Upper lobe of right lung (tissue), 1 donor: ENCODE measurements at regions not wholly inside any gene's neighbourhood (a gene's known extent, or its start where the extent isn't known, plus 50 kb on each side); places are given as distances from the start of the nearest gene placed in this dataset.

Source experiments
- ATAC-seq: fragments of 200-7000 bp; cut with Tn5 transposase; one replicate; pipeline ENCODE4 v1.9.1; 2020; ENCODE audit warnings: mild to moderate bottlenecking, moderate library complexity
- DNase-seq: peaks from one replicate; pipeline ENCODE4 v3.0.0-alpha.2; 2020
- H3K27ac ChIP-seq: fragments of 200-600 bp; one replicate; pipeline ENCODE4 v1.8.0; 2022
- H3K27me3 ChIP-seq: fragments of 200-600 bp; one replicate; pipeline ENCODE4 v1.8.0; 2022; ENCODE audit warnings: mild to moderate bottlenecking
- H3K36me3 ChIP-seq: fragments of 200-600 bp; one replicate; pipeline ENCODE4 v1.8.0; 2022
- H3K4me1 ChIP-seq: fragments of 200-600 bp; one replicate; pipeline ENCODE4 v1.8.0; 2022
- H3K4me3 ChIP-seq: fragments of 200-600 bp; one replicate; pipeline ENCODE4 v1.8.0; 2022; ENCODE audit warnings: mild to moderate bottlenecking
- H3K9me3 ChIP-seq: fragments of 200-600 bp; one replicate; pipeline ENCODE4 v1.8.0; 2022
- CTCF ChIP-seq: fragments of 200-600 bp; IDR thresholded peaks from one replicate; pipeline ENCODE4 v1.8.0; 2022; ENCODE audit warnings: antibody characterized with exemption
- intact Hi-C: fragments of 100-400 bp; cut with DNase I; formaldehyde crosslinking; loops from one replicate; pipeline ENCODE4 v1.11.0; 2022
- donor health status: DM: no; HTN: yes; CAD: no; lungs with severe emphysema.

- Histone ChIP-seq H3K9me3 (no peaks in the 10 kb centered on the region), H3K36me3 (no peaks in the 10 kb centered on the region), H3K4me3 (no peak overlapping the region), H3K27me3 (no peaks in the 10 kb centered on the region), H3K4me1 (peaks cover 12% of the 10 kb centered on the region), H3K27ac (peak overlapping the region; percentile 36)
- intact Hi-C loops, result no loop called here
- DNase-seq (no peak), ATAC-seq (no peak)
- peak; percentile 32 for TF ChIP-seq CTCF
These were observed 122.8 kb upstream of the STC2 start for GRCh38 chr5:173451031-173451430.

GRCh38 chr5:173450188-173450587 lies 122.0 kb upstream of the STC2 start:
- H3K4me1 ChIP-seq, result peaks cover 12% of the 10 kb centered on the region
- no peak for DNase-seq
- no peaks in the 10 kb centered on the region for H3K9me3 ChIP-seq
- ATAC-seq, result no peak
- no peak for TF ChIP-seq CTCF
- no peak overlapping the region for H3K27ac ChIP-seq
- H3K27me3 ChIP-seq, result no peaks in the 10 kb centered on the region
- no peaks in the 10 kb centered on the region for H3K36me3 ChIP-seq
- H3K4me3 ChIP-seq, result no peak overlapping the region
- intact Hi-C loops, result no loop called here

GRCh38 chr5:173448856-173449255 lies 120.6 kb upstream of the STC2 start:
- ATAC-seq (no peak), DNase-seq (no peak)
- Histone ChIP-seq H3K27me3 (no peaks in the 10 kb centered on the region), H3K4me1 (peaks cover 12% of the 10 kb centered on the region), H3K27ac (no peak overlapping the region), H3K9me3 (no peaks in the 10 kb centered on the region), H3K4me3 (no peak overlapping the region), H3K36me3 (no peaks in the 10 kb centered on the region)
- intact Hi-C loops, result no loop called here
- no peak for TF ChIP-seq CTCF

- no peak for TF ChIP-seq CTCF
- DNase-seq (no peak), ATAC-seq (no peak)
- no peaks in the 10 kb centered on the region for H3K36me3 ChIP-seq
- intact Hi-C loops, result no loop called here
- H3K27me3 ChIP-seq, result no peaks in the 10 kb centered on the region
- no peaks in the 10 kb centered on the region for H3K4me1 ChIP-seq
- H3K9me3 ChIP-seq, result no peaks in the 10 kb centered on the region
- no peak overlapping the region for H3K4me3 ChIP-seq
- no peak overlapping the region for H3K27ac ChIP-seq
These were observed 115.8 kb upstream of the STC2 start for GRCh38 chr5:173443971-173444370.

GRCh38 chr5:173441053-173441628 lies 112.9 kb upstream of the STC2 start:
- no peak for TF ChIP-seq CTCF
- no peak for ATAC-seq
- intact Hi-C loops, result no loop called here

GRCh38 chr5:173438951-173439350 lies 110.7 kb upstream of the STC2 start:
- Histone ChIP-seq H3K4me1 (no peaks in the 10 kb centered on the region), H3K27me3 (no peaks in the 10 kb centered on the region), H3K36me3 (no peaks in the 10 kb centered on the region), H3K27ac (no peak overlapping the region), H3K9me3 (no peaks in the 10 kb centered on the region), H3K4me3 (no peak overlapping the region)
- ATAC-seq, result no peak
- intact Hi-C loops, result no loop called here
- no peak for DNase-seq
- TF ChIP-seq CTCF, result no peak

More at GRCh38 chr5:173441053-173441628, 112.9 kb upstream of the STC2 start:
- Histone ChIP-seq H3K36me3 (no peaks in the 10 kb centered on the region), H3K27ac (no peak overlapping the region), H3K4me1 (no peaks in the 10 kb centered on the region), H3K4me3 (no peak overlapping the region), H3K9me3 (no peaks in the 10 kb centered on the region), H3K27me3 (no peaks in the 10 kb centered on the region)
- DNase-seq, result no peak
